K562 (cell line): ENCODE measurements at regions not wholly inside any gene's neighbourhood (a gene's known extent, or its start where the extent isn't known, plus 50 kb on each side); places are given as distances from the start of the nearest gene placed in this dataset.

ENCODE experiments used
- CEBPB ChIP-seq: fragments of 450-650 bp; IDR thresholded peaks from 2 replicates; pipeline ENCODE4 v1.6.1; 2016; ENCODE audit warnings: missing genetic modification characterization, missing compliant biosample characterization
- GTF2F1 ChIP-seq: IDR thresholded peaks from 2 replicates; pipeline ENCODE4 v1.6.1; 2011; ENCODE audit warnings: low read depth, low read length, improper control_type of control experiment
- HDAC8 ChIP-seq: fragments of 450-650 bp; IDR thresholded peaks from 2 replicates; pipeline ENCODE4 v1.6.1; 2016; ENCODE audit warnings: mild to moderate bottlenecking, missing genetic modification characterization, moderate library complexity, missing compliant biosample characterization
- HMG20B ChIP-seq: fragments of 250-450 bp; sonication (Bioruptor Pico); IDR thresholded peaks from 2 replicates; pipeline ENCODE4 v1.5.0; 2021; ENCODE audit warnings: mild to moderate bottlenecking
- MYC ChIP-seq, 2 experiments: fragments of 250-450 bp in 1 of 2; sonication (Bioruptor Pico) in 1 of 2; IDR thresholded peaks; 2 replicates each; pipeline versions ENCODE4 v1.5.1 to v1.6.1; 2012 to 2021; ENCODE audit warnings: low read depth in 2 of 2, borderline replicate concordance in 1 of 2, improper control_type of control experiment in 1 of 2, low read length in 1 of 2, mild to moderate bottlenecking in 1 of 2, moderate library complexity in 1 of 2
- NFXL1 ChIP-seq: fragments of 450-650 bp; formaldehyde crosslinking; IDR thresholded peaks from 2 replicates; pipeline ENCODE4 v1.4.0; 2021; ENCODE audit warnings: mild to moderate bottlenecking
- NFYB ChIP-seq: IDR thresholded peaks from 2 replicates; pipeline ENCODE4 v1.6.1; 2011; ENCODE audit warnings: mild to moderate bottlenecking, moderate library complexity; ENCODE audit not compliant: insufficient read length; ENCODE audit errors: extremely low read depth
- ZNF239 ChIP-seq: fragments of 250-450 bp; sonication (Bioruptor Pico); IDR thresholded peaks from 2 replicates; pipeline ENCODE4 v1.4.0; 2020; ENCODE audit warnings: mild to moderate bottlenecking
- TF ChIP-seq, protein P1 (sequence below): sonication (generic); formaldehyde crosslinking; IDR thresholded peaks from 2 replicates; pipeline ENCODE4 v1.9.0; 2022; ENCODE audit warnings: mild to moderate bottlenecking, missing genetic modification reagents
- TF ChIP-seq, protein P2 (sequence below): fragments of 450-650 bp; formaldehyde crosslinking; IDR thresholded peaks from 2 replicates; pipeline ENCODE4 v1.4.0; 2022; ENCODE audit warnings: missing genetic modification characterization
- TF ChIP-seq, protein P3 (sequence below), 3 experiments: IDR thresholded peaks in 2 of 3; conservative IDR thresholded peaks in 1 of 3; 2 replicates each; pipeline ENCODE4 v1.5.1; 2011 to 2012; ENCODE audit warnings: low read length in 3 of 3, mild to moderate bottlenecking in 3 of 3, control low read depth in 2 of 3, improper control_type of control experiment in 1 of 3, inconsistent platforms in 1 of 3, low read depth in 1 of 3, mixed read lengths in 1 of 3, moderate library complexity in 1 of 3; ENCODE audit not compliant: insufficient read depth in 2 of 3

DNA sequence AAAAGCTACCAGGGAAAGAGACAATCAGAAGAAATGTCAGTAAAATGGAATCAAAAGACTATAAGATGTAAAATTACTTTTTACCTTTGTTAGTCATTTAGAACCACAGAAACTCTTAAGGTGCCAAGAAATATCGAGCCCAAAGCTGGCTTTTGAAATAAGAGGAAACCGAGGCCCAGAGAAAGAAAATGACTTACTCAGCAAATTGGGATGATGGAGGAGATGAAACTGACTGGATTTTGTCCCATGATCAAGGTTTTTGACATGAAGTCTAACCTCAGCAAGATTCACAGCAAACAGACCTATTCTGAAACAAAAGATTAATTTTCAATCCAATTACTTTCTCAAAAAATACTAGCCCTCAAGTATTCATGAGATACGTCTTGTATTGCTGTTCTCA, 696.2 kb upstream of the WWC1 start:
- TF ChIP-seq HMG20B (CRISPR knock-in tag) (no peak), MYC (IDR thresholded peaks at IDR 0.05; ENCODE audit: low read depth, low read length) (no peak), MYC (CRISPR knock-in tag; IDR thresholded peaks at IDR 0.05; ENCODE audit: borderline replicate concordance, low read depth) (no peak), NFYB (no peak), HDAC8 (no peak), ZNF239 (CRISPR knock-in tag) (no peak), NFXL1 (CRISPR knock-in tag) (no peak), GTF2F1 (no peak), CEBPB (no peak)
- TF ChIP-seq, protein P1, sequence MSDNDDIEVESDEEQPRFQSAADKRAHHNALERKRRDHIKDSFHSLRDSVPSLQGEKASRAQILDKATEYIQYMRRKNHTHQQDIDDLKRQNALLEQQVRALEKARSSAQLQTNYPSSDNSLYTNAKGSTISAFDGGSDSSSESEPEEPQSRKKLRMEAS (CRISPR knock-in tag) = no peak
- TF ChIP-seq, protein P2, sequence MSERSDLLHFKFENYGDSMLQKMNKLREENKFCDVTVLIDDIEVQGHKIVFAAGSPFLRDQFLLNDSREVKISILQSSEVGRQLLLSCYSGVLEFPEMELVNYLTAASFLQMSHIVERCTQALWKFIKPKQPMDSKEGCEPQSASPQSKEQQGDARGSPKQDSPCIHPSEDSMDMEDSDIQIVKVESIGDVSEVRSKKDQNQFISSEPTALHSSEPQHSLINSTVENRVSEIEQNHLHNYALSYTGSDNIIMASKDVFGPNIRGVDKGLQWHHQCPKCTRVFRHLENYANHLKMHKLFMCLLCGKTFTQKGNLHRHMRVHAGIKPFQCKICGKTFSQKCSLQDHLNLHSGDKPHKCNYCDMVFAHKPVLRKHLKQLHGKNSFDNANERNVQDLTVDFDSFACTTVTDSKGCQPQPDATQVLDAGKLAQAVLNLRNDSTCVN (CRISPR knock-in tag) = no peak
- TF ChIP-seq, protein P3, sequence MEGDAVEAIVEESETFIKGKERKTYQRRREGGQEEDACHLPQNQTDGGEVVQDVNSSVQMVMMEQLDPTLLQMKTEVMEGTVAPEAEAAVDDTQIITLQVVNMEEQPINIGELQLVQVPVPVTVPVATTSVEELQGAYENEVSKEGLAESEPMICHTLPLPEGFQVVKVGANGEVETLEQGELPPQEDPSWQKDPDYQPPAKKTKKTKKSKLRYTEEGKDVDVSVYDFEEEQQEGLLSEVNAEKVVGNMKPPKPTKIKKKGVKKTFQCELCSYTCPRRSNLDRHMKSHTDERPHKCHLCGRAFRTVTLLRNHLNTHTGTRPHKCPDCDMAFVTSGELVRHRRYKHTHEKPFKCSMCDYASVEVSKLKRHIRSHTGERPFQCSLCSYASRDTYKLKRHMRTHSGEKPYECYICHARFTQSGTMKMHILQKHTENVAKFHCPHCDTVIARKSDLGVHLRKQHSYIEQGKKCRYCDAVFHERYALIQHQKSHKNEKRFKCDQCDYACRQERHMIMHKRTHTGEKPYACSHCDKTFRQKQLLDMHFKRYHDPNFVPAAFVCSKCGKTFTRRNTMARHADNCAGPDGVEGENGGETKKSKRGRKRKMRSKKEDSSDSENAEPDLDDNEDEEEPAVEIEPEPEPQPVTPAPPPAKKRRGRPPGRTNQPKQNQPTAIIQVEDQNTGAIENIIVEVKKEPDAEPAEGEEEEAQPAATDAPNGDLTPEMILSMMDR (IDR thresholded peaks at IDR 0.05 in 2 of 3, conservative IDR thresholded peaks at IDR 0.05 in 1 of 3; ENCODE audit: insufficient read depth in 2 of 3, low read depth in 1 of 3, low read length in 3 of 3) = no peak
